ENCODE measurements at regions not wholly inside any gene's neighbourhood (a gene's known extent, or its start where the extent isn't known, plus 50 kb on each side); places are given as distances from the start of the nearest gene placed in this dataset.

DNA sequence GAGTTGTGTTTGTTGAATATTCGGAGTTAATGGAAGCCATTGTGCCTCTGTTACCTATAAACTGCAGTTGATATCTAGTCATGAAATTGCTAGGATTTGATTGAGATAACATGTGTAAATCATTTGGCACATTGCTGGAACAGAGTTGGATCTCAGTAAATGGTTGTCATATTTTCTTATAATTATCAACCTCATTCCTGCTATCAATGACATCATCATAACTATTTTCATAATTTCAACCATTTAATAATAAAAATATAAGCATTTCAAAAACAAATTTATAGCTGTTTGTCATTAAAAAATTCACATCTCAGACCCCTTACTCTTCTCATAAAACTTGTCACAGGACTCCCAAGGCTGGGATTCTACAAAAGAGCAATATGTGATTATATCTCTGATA lies 133.4 kb downstream of the PTGER3 start:
- Histone ChIP-seq H4K5ac (ENCODE audit: insufficient read length, low read depth, low read length) (no peak overlapping the region), H2AFZ (ENCODE audit: low read length) (no peak overlapping the region), H2BK20ac (ENCODE audit: low read length) (no peak overlapping the region), H3K9ac (replicated peaks in 1 of 4; ENCODE audit: extremely low read depth in 1 of 4, low read depth in 3 of 4, low read length in 3 of 4) (no peak overlapping the region), H2BK12ac (ENCODE audit: low read depth, low read length) (no peak overlapping the region), H3K9me3 (ENCODE audit: insufficient read depth in 2 of 2, low read depth in 1 of 2, low read length in 1 of 2) (no peaks in the 10 kb centered on the region), H3K79me1 (ENCODE audit: low read depth, low read length) (no peaks in the 10 kb centered on the region), H3K4ac (replicated peaks; ENCODE audit: insufficient read length, low read depth, low read length) (no peak overlapping the region), H3K56ac (replicated peaks; ENCODE audit: insufficient read length, low read depth, low read length) (no peak overlapping the region), H3K14ac (ENCODE audit: insufficient read length) (no peak overlapping the region), H4K8ac (ENCODE audit: extremely low read depth, insufficient read depth, low read length) (no peak overlapping the region), H3K23me2 (ENCODE audit: low read depth, low read length) (no peaks in the 10 kb centered on the region), H2AK5ac (ENCODE audit: low read depth, low read length) (no peak overlapping the region), H3K27ac (ENCODE audit: low read depth, low read length) (no peak overlapping the region), H3K36me3 (ENCODE audit: control insufficient read depth in 2 of 4, insufficient read depth in 4 of 4, low read length in 3 of 4) (no peaks in the 10 kb centered on the region), H4K91ac (replicated peaks; ENCODE audit: insufficient read length, low read length) (no peak overlapping the region), H4K20me1 (replicated peaks in 1 of 2; ENCODE audit: control insufficient read depth in 1 of 2, insufficient read depth in 2 of 2, low read length in 2 of 2) (no peaks in the 10 kb centered on the region), H3K79me2 (ENCODE audit: control insufficient read depth in 1 of 2, insufficient read depth in 2 of 2, low read length in 2 of 2) (no peaks in the 10 kb centered on the region), H3K4me1 (replicated peaks in 1 of 4; ENCODE audit: control insufficient read depth in 3 of 4, insufficient read depth in 4 of 4, low read length in 3 of 4) (no peaks in the 10 kb centered on the region), H2BK15ac (ENCODE audit: low read length) (no peak overlapping the region), H3K27me3 (replicated peaks in 1 of 4; ENCODE audit: control insufficient read depth in 3 of 4, extremely low read depth in 1 of 4, insufficient read depth in 3 of 4, low read length in 3 of 4) (peaks cover 0 to 1% (median 0%) of the 10 kb centered on the region in 4 experiments; a peak in 1 of 7 replicates), H3K23ac (ENCODE audit: insufficient read length) (no peak overlapping the region), H3K4me2 (ENCODE audit: insufficient read depth in 1 of 2, low read depth in 2 of 2, low read length in 2 of 2) (no peak overlapping the region), H2BK5ac (ENCODE audit: low read depth, low read length) (no peak overlapping the region), H2BK120ac (replicated peaks; ENCODE audit: low read depth, low read length) (no peak overlapping the region), H3K4me3 (ENCODE audit: extremely low read depth in 1 of 4, insufficient read depth in 2 of 4, low read depth in 3 of 4, low read length in 4 of 4) (no peak overlapping the region), H3K18ac (ENCODE audit: extremely low read depth, low read length) (no peak overlapping the region)
- ChIA-PET POLR2A (ENCODE audit: partially characterized antibody) (no interaction called here), CTCF (ENCODE audit: partially characterized antibody) (interaction anchor here (1.6 kb wide), 1 partner anchor 52 kb away, joined by 6 read pairs; no protein-coding TSS in a partner anchor)
- DNase-seq (ENCODE audit: low read depth in 1 of 2, low spot score in 2 of 2), result no peak
- WGBS, 2 experiments (ENCODE audit: extremely low coverage in 1 of 2, insufficient coverage in 1 of 2, insufficient read length in 1 of 2, insufficient replicate concordance in 2 of 2, low coverage in 1 of 2, low lambda C conversion rate in 2 of 2, missing lambda C conversion rate in 1 of 2), result 89% methylated on average over 1 of the region's 1 CpG; no CpG with 5 or more reads in 1 of the 2 experiments
- no peak for FAIRE-seq
- no peak for TF ChIP-seq CHD7 (IDR thresholded peaks at IDR 0.05; ENCODE audit: insufficient replicate concordance, low read length)
